Neural cell (in vitro differentiated cells): ENCODE measurements at regions not wholly inside any gene's neighbourhood (a gene's known extent, or its start where the extent isn't known, plus 50 kb on each side); places are given as distances from the start of the nearest gene placed in this dataset.

Source experiments
- H2AFZ ChIP-seq: fragments of 200-600, 300-800 bp; sonication (generic), shearing (Covaris generic); 2 replicates; pipeline ENCODE4 v1.6.0; 2014; ENCODE audit warnings: low read depth, mild to moderate bottlenecking, antibody characterized with exemption, low read length, moderate library complexity
- H3F3A ChIP-seq: fragments of 200-600 bp; shearing (Covaris generic); 2 replicates; pipeline ENCODE4 v1.6.1; 2016; ENCODE audit warnings: mild to moderate bottlenecking, moderate library complexity, mixed read lengths, antibody characterized with exemption, low read length; ENCODE audit not compliant: insufficient read depth, poor library complexity, severe bottlenecking
- H3K27ac ChIP-seq: fragments of 200-600, 300-800 bp; sonication (generic), shearing (Covaris generic); 2 replicates; pipeline ENCODE4 v1.5.1; 2014; ENCODE audit warnings: mild to moderate bottlenecking, low read length, moderate library complexity
- H3K27me3 ChIP-seq: fragments of 300-800, 200-600 bp; sonication (generic), shearing (Covaris generic); 2 replicates; pipeline ENCODE4 v1.6.0; 2014; ENCODE audit warnings: mild to moderate bottlenecking, low read depth, low read length, moderate library complexity; ENCODE audit not compliant: insufficient read depth
- H3K36me3 ChIP-seq: fragments of 300-800, 200-600 bp; sonication (generic), shearing (Covaris generic); 2 replicates; pipeline ENCODE4 v1.5.1; 2014; ENCODE audit warnings: mild to moderate bottlenecking, antibody characterized with exemption, low read length, moderate library complexity; ENCODE audit not compliant: insufficient read depth
- H3K4me2 ChIP-seq: fragments of 300-800, 200-600 bp; sonication (generic), shearing (Covaris generic); 2 replicates; pipeline ENCODE4 v1.6.0; 2014; ENCODE audit warnings: mild to moderate bottlenecking, low read length
- H3K4me3 ChIP-seq: fragments of 300-800, 200-600 bp; sonication (generic), shearing (Covaris generic); 2 replicates; pipeline ENCODE4 v1.5.1; 2014; ENCODE audit warnings: mild to moderate bottlenecking, low read length, moderate library complexity
- H3K79me2 ChIP-seq: fragments of 200-600 bp; shearing (Covaris generic); replicated peaks from 2 replicates; pipeline ENCODE4 v1.6.0; 2014; ENCODE audit warnings: mild to moderate bottlenecking, low read length, moderate library complexity; ENCODE audit not compliant: insufficient read depth
- H3K9ac ChIP-seq: fragments of 300-800, 200-600 bp; sonication (generic), shearing (Covaris generic); 2 replicates; pipeline ENCODE4 v1.6.1; 2016; ENCODE audit warnings: mild to moderate bottlenecking, low read length, mixed read lengths
- H3K9me2 ChIP-seq: fragments of 200-600 bp; shearing (Covaris generic); 2 replicates; pipeline ENCODE4 v1.6.1; 2016; ENCODE audit warnings: mild to moderate bottlenecking, low read length, mixed read lengths; ENCODE audit not compliant: insufficient read depth
- H3K9me3 ChIP-seq: fragments of 200-600, 300-800 bp; sonication (generic), shearing (Covaris generic); 2 replicates; pipeline ENCODE4 v1.6.1; 2016; ENCODE audit warnings: mild to moderate bottlenecking, mixed run types, low read length, moderate library complexity, mixed read lengths
- H4K20me1 ChIP-seq: fragments of 200-600 bp; shearing (Covaris generic); 2 replicates; pipeline ENCODE4 v1.6.1; 2016; ENCODE audit warnings: mild to moderate bottlenecking, mixed run types; ENCODE audit not compliant: insufficient read depth
- EP300 ChIP-seq: fragments of 450-650 bp; conservative IDR thresholded peaks from 2 replicates; pipeline ENCODE4 v1.6.1; 2014; ENCODE audit warnings: antibody characterized with exemption, mild to moderate bottlenecking, moderate library complexity; ENCODE audit not compliant: poor library complexity, severe bottlenecking
- EZH2 ChIP-seq: fragments of 200-600, 300-800 bp; shearing (Covaris generic), sonication (generic); IDR thresholded peaks from 2 replicates; pipeline ENCODE4 v1.6.1; 2014; ENCODE audit warnings: antibody characterized with exemption, low read length, borderline replicate concordance, mild to moderate bottlenecking; ENCODE audit not compliant: insufficient read depth, poor library complexity, severe bottlenecking
- MXI1 ChIP-seq: fragments of 450-650 bp; conservative IDR thresholded peaks from 2 replicates; pipeline ENCODE4 v1.6.1; 2014; ENCODE audit warnings: antibody characterized with exemption, mild to moderate bottlenecking; ENCODE audit not compliant: poor library complexity, severe bottlenecking
- POLR2AphosphoS5 ChIP-seq: IDR thresholded peaks from 2 replicates; pipeline ENCODE4 v1.6.1; 2012
- RAD21 ChIP-seq: fragments of 450-650 bp; conservative IDR thresholded peaks from 2 replicates; pipeline ENCODE4 v1.6.1; 2014; ENCODE audit warnings: antibody characterized with exemption, mild to moderate bottlenecking, moderate library complexity
- SMC3 ChIP-seq: fragments of 450-650 bp; conservative IDR thresholded peaks from 2 replicates; pipeline ENCODE4 v1.6.1; 2014; ENCODE audit warnings: antibody characterized with exemption, mild to moderate bottlenecking, moderate library complexity; ENCODE audit not compliant: poor library complexity
- TAF1 ChIP-seq: IDR thresholded peaks from 2 replicates; pipeline ENCODE4 v1.6.1; 2012; ENCODE audit warnings: low read depth
- TF ChIP-seq, protein P1 (sequence below): IDR thresholded peaks from 2 replicates; pipeline ENCODE4 v1.6.1; 2012; ENCODE audit warnings: borderline replicate concordance
- TF ChIP-seq, protein P2 (sequence below): fragments of 450-650 bp; IDR thresholded peaks from 2 replicates; pipeline ENCODE4 v1.5.1; 2014; ENCODE audit warnings: antibody characterized with exemption, mild to moderate bottlenecking, moderate library complexity; ENCODE audit not compliant: poor library complexity, severe bottlenecking

DNA sequence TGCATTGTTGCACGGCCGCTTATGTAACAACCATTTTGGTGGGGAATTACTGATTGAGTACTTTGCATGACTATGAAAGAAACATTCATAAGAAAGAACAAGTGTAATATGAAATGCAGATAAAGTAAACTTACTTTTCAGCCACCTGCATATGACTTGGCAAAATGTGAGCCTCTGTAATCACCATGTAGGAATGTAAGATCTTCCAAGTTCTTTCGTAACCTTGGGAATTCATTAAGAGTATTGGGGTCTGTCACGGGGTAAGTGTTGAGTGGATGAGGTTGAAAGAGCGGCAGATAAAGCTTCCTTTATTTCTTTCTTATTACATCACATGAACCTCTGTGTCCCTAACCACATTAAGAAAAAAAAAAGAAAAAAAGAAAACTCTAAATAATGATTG, 348.5 kb upstream of the NR3C2 start:
- H3K9me2 ChIP-seq = no peaks in the 10 kb centered on the region
- no peaks in the 10 kb centered on the region for H3K36me3 ChIP-seq
- no peaks in the 10 kb centered on the region for H3K9me3 ChIP-seq
- H3F3A ChIP-seq = no peaks in the 10 kb centered on the region
- H3K27ac ChIP-seq = no peak overlapping the region
- H3K4me2 ChIP-seq = no peak overlapping the region
- H4K20me1 ChIP-seq = no peaks in the 10 kb centered on the region
- TF ChIP-seq EP300 = no peak
- no peak for TF ChIP-seq RAD21
- no peak overlapping the region for H2AFZ ChIP-seq
- H3K27me3 ChIP-seq = no peaks in the 10 kb centered on the region
- H3K4me3 ChIP-seq = no peak overlapping the region
- no peaks in the 10 kb centered on the region for H3K79me2 ChIP-seq
- no peak overlapping the region for H3K9ac ChIP-seq

DNA sequence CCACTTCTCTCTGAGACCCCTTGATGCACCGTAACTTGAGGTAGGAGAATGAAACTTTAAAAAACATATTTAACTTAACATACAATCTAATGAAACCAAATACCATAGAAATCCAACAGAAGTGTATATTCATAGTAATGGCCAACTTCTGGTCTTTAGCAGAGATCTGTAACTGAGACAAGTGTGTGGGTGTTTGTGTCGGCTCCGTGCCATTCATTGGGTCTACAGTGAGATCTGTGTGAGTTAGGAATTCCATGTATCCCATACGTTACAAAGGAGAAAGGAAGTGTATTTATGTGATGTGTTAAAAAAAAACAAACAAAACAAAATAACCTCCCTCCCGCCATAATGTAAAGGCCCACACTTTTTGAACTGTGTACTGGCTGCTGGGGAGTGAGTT, 348.0 kb upstream of the NR3C2 start:
- Histone ChIP-seq H4K20me1 (no peaks in the 10 kb centered on the region), H3K4me2 (no peak overlapping the region), H3K9me2 (no peaks in the 10 kb centered on the region), H2AFZ (no peak overlapping the region), H3K27ac (no peak overlapping the region), H3K9ac (no peak overlapping the region), H3K79me2 (no peaks in the 10 kb centered on the region), H3K36me3 (no peaks in the 10 kb centered on the region), H3F3A (no peaks in the 10 kb centered on the region), H3K9me3 (no peaks in the 10 kb centered on the region), H3K4me3 (no peak overlapping the region), H3K27me3 (no peaks in the 10 kb centered on the region)
- TF ChIP-seq SMC3 = no peak
- TF ChIP-seq RAD21 = no peak

DNA sequence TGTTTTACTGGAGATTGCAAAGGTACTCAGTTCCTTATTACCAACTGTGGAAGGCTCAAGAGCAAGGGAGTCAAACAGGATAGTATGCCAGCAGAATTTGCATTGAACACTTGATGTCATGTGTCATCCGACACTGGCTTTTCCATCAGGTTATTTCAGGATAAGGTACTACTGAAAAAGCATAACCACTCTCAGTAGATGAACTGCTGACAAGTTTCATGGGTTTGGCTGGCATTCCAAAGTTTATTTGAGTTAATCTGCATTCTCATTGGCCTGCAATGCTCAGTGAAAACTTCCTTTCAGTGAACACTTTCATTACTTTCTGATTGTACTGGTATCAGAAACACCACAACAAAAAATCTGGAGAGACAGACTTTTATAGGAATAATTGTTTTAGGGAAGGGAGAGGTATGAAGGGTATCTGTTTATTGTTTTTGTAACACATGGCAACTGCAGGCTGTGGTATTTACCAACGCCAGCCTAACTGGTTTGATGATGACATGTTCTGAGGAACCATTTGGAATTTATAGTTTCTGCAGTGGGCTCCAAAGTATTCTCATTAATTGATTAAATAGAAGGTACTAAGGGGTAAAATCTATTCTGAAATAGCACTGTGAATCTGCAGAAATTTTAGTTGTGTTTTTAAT, 345.7 kb upstream of the NR3C2 start:
- no peak overlapping the region for H3K27ac ChIP-seq
- no peak overlapping the region for H3K4me2 ChIP-seq
- no peak overlapping the region for H3K9ac ChIP-seq
- H3K36me3 ChIP-seq = no peaks in the 10 kb centered on the region
- H2AFZ ChIP-seq = no peak overlapping the region
- H3K27me3 ChIP-seq = no peaks in the 10 kb centered on the region
- TF ChIP-seq RAD21 (no peak), EP300 (no peak), POLR2AphosphoS5 (no peak), MXI1 (no peak), SMC3 (no peak), EZH2 (no peak), TAF1 (no peak)
- TF ChIP-seq, protein P1, sequence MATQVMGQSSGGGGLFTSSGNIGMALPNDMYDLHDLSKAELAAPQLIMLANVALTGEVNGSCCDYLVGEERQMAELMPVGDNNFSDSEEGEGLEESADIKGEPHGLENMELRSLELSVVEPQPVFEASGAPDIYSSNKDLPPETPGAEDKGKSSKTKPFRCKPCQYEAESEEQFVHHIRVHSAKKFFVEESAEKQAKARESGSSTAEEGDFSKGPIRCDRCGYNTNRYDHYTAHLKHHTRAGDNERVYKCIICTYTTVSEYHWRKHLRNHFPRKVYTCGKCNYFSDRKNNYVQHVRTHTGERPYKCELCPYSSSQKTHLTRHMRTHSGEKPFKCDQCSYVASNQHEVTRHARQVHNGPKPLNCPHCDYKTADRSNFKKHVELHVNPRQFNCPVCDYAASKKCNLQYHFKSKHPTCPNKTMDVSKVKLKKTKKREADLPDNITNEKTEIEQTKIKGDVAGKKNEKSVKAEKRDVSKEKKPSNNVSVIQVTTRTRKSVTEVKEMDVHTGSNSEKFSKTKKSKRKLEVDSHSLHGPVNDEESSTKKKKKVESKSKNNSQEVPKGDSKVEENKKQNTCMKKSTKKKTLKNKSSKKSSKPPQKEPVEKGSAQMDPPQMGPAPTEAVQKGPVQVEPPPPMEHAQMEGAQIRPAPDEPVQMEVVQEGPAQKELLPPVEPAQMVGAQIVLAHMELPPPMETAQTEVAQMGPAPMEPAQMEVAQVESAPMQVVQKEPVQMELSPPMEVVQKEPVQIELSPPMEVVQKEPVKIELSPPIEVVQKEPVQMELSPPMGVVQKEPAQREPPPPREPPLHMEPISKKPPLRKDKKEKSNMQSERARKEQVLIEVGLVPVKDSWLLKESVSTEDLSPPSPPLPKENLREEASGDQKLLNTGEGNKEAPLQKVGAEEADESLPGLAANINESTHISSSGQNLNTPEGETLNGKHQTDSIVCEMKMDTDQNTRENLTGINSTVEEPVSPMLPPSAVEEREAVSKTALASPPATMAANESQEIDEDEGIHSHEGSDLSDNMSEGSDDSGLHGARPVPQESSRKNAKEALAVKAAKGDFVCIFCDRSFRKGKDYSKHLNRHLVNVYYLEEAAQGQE = no peak
- TF ChIP-seq, protein P2, sequence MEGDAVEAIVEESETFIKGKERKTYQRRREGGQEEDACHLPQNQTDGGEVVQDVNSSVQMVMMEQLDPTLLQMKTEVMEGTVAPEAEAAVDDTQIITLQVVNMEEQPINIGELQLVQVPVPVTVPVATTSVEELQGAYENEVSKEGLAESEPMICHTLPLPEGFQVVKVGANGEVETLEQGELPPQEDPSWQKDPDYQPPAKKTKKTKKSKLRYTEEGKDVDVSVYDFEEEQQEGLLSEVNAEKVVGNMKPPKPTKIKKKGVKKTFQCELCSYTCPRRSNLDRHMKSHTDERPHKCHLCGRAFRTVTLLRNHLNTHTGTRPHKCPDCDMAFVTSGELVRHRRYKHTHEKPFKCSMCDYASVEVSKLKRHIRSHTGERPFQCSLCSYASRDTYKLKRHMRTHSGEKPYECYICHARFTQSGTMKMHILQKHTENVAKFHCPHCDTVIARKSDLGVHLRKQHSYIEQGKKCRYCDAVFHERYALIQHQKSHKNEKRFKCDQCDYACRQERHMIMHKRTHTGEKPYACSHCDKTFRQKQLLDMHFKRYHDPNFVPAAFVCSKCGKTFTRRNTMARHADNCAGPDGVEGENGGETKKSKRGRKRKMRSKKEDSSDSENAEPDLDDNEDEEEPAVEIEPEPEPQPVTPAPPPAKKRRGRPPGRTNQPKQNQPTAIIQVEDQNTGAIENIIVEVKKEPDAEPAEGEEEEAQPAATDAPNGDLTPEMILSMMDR = no peak
- H3K4me3 ChIP-seq = no peak overlapping the region
- no peaks in the 10 kb centered on the region for H3K9me3 ChIP-seq
- H3K9me2 ChIP-seq = no peaks in the 10 kb centered on the region
- H4K20me1 ChIP-seq = no peaks in the 10 kb centered on the region
- no peaks in the 10 kb centered on the region for H3K79me2 ChIP-seq
- H3F3A ChIP-seq = no peaks in the 10 kb centered on the region
